HG02678 (cell line): ENCODE measurements at regions not wholly inside any gene's neighbourhood (a gene's known extent, or its start where the extent isn't known, plus 50 kb on each side); places are given as distances from the start of the nearest gene placed in this dataset.

Source experiments
- ATAC-seq: cut with Tn5 transposase; IDR thresholded peaks from one replicate; pipeline ENCODE4 v1.9.1; 2021; ENCODE audit warnings: mild to moderate bottlenecking, moderate library complexity; ENCODE audit not compliant: unreplicated experiment

GRCh38 chr3:3280396-3280795 is 100.9 kb upstream of the CRBN start:
- ATAC-seq = no peak

GRCh38 chr3:3278073-3278472 is 98.6 kb upstream of the CRBN start:
- no peak for ATAC-seq

- ATAC-seq = no peak
Measured at GRCh38 chr3:3276630-3277029, 97.1 kb upstream of the CRBN start.

GRCh38 chr3:3264796-3265195 is 85.3 kb upstream of the CRBN start:
- ATAC-seq = no peak

GRCh38 chr3:3260870-3261269 is 81.4 kb upstream of the CRBN start:
- no peak for ATAC-seq

GRCh38 chr3:3259181-3259580 is 79.7 kb upstream of the CRBN start:
- no peak for ATAC-seq

- no peak for ATAC-seq
Measured at GRCh38 chr3:3258281-3258680, 78.8 kb upstream of the CRBN start.

- no peak for ATAC-seq
Measured at GRCh38 chr3:3241596-3241995, 62.1 kb upstream of the CRBN start.

GRCh38 chr3:3240986-3241385 is 61.5 kb upstream of the CRBN start:
- no peak for ATAC-seq

- ATAC-seq = no peak
Measured at GRCh38 chr3:3237979-3238378, 58.5 kb upstream of the CRBN start.

- ATAC-seq = no peak
Measured at GRCh38 chr3:3232251-3232650, 52.8 kb upstream of the CRBN start.
